C4-2B (cell line): ENCODE measurements at regions not wholly inside any gene's neighbourhood (a gene's known extent, or its start where the extent isn't known, plus 50 kb on each side); places are given as distances from the start of the nearest gene placed in this dataset.

Experiments
- H3K27ac ChIP-seq: fragments of 450-650 bp; 2 replicates; pipeline ENCODE4 v1.5.1; 2017
- CTCF ChIP-seq: fragments of 450-650 bp; conservative IDR thresholded peaks from 2 replicates; pipeline ENCODE4 v1.5.1; 2017; ENCODE audit warnings: mild to moderate bottlenecking
- ZFX ChIP-seq: fragments of 450-650 bp; IDR thresholded peaks from 2 replicates; pipeline ENCODE4 v1.6.1; 2017

GRCh38 chr9:121550041-121550440 lies 50.4 kb upstream of the GGTA1 start:
- no peak for TF ChIP-seq ZFX
- 0 out of 2 replicates have a peak, but pooled peaks have one; percentile 40 for TF ChIP-seq CTCF
- no peak overlapping the region for H3K27ac ChIP-seq

- H3K27ac ChIP-seq = no peak overlapping the region
- peak; percentile 99 for TF ChIP-seq CTCF
- TF ChIP-seq ZFX = no peak
Observed at GRCh38 chr9:121550569-121551512, 51.2 kb upstream of the GGTA1 start.

GRCh38 chr9:121551985-121552753 lies 52.5 kb upstream of the GGTA1 start:
- no peak overlapping the region for H3K27ac ChIP-seq
- TF ChIP-seq CTCF (no peak), ZFX (no peak)

- H3K27ac ChIP-seq = no peak overlapping the region
- TF ChIP-seq ZFX (no peak), CTCF (no peak)
Observed at GRCh38 chr9:121556082-121556481, 56.4 kb upstream of the GGTA1 start.

GRCh38 chr9:121556580-121556979 lies 56.9 kb upstream of the GGTA1 start:
- H3K27ac ChIP-seq = no peak overlapping the region
- TF ChIP-seq CTCF = no peak
- no peak for TF ChIP-seq ZFX

- H3K27ac ChIP-seq = no peak overlapping the region
- no peak for TF ChIP-seq ZFX
- no peak for TF ChIP-seq CTCF
Observed at GRCh38 chr9:121557581-121558447, 58.2 kb upstream of the GGTA1 start.
